Stimulated activated CD8-positive, alpha-beta memory T cell treated with anti-CD3 and anti-CD28 coated beads, Interleukin-4, amount 100 ng/mL, for 48 hours (primary cell): ENCODE measurements at regions not wholly inside any gene's neighbourhood (a gene's known extent, or its start where the extent isn't known, plus 50 kb on each side); places are given as distances from the start of the nearest gene placed in this dataset.

Source experiments
- DNase-seq: peaks from one replicate; pipeline ENCODE4 v3.0.0-alpha.2; 2020

DNA sequence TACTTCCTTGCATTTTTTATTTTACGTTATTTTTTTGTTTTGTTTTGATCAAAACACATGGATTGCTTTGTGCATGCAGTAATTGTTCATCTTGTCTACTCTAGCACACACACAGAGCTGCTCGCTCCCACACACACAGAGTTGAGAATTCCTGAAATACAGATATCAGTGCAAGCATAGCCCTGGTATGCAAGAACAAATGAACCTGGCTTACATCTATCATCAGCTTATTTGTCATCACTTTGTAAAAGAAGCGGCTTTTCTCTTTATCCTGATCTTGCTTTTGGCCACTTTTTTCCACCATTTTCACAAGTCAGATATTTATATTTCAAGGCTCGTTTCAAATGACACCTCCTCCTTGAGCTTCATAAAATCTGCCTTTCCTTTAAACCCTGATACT lies 1435.7 kb downstream of the MAT2B start:
- no peak for DNase-seq

DNA sequence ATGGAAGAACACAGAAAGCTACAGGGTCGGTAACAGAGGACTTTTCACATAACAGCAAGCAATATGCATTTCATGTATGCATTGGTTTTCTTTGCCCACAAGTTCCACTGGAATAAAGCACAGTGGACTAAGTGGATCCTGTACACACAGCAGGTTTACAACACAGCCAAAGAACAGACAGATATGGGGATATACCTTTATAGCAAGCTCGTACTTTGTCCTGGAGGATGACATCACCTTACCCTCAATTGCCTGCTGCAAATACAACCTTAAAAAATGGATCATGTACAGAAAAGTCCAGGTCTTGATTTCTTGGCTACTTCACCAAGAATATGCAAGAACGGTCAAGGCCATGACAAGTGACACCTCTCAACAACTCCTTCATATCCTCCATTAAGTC lies 1445.5 kb downstream of the MAT2B start:
- no peak for DNase-seq

DNA sequence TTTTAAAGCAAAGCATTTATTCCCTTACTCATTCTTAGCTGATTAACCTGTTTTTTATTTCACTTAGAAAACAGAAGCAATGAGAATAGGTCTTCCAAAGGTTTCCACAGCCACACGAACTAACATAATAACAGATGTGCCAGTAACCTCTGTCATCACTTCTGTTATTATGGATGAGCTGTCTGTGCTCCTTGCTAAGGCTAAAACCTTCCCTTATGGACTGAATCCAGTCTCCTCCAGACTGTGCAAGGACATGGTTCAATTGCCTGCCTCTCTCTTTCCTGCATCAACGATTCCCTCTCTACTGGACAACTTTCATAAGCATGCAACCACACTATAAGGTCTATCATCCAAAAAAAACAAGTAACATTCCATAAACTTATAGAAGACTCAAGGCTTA lies 1446.2 kb downstream of the MAT2B start:
- no peak for DNase-seq

DNA sequence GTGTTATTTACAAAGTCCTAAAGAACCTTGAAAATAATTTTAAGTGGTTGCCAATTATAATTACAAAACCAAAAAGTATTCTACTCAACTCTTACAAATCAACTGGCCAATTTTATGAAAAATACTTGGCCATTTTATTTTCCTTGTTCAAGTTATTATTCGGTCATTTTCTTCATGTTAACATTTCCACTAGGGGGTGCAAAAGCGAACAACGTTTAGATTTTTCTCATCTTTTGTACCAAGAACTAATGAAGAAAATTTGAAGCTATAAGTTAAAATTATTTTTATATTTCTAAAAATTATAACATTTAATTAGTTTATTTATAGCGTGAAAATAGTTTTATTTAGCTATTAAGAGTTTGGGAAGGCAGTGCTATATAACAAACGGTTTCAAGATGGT lies 1453.3 kb downstream of the MAT2B start:
- no peak for DNase-seq

DNA sequence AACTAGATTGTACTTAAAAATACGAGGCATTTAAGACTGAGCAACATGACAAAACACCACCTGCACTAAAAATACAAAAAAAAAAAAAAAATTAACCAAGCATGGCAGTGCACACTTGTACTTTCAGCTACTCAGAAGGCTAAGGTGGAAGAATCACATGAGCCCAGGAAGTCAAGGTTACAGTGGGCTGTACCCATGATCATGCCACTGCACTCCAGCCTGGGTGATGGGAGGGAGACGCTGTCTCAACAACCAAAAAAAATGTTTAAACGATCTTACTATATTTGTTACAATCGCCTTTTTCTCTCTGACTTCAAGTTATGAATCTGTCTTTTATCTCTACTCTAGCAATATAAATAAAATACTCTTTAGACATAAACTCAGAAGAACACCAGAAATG lies 1454.3 kb downstream of the MAT2B start:
- no peak for DNase-seq

DNA sequence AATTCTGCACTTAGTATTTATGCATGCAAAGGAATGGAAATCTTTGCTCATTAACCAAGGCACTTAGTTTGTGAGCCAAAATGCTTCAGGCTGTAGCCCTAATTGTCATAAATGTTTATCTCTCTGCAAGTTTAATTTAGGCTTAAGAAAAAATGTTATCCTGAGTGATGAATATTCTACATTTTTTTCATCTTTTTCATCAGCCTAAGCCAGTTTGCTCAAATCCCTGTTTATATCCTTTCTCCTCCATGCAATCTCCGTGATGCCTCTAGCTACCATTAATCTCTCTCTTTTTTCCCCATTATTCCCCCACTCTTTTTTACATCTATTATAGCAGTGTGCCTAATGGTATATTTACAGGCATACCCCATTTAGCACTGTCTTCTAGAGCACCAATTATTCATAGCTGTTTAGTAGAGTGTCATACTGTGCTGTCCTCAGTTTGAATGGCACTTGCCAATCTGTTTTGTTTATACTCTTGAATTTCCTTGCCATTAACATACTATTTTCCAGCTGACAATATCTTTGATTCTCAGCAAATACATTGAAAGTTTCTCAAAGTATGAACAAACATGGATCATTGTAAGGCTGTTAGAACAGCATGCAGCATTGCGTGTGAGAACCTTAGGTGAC lies 1457.0 kb downstream of the MAT2B start:
- DNase-seq, result no peak

DNA sequence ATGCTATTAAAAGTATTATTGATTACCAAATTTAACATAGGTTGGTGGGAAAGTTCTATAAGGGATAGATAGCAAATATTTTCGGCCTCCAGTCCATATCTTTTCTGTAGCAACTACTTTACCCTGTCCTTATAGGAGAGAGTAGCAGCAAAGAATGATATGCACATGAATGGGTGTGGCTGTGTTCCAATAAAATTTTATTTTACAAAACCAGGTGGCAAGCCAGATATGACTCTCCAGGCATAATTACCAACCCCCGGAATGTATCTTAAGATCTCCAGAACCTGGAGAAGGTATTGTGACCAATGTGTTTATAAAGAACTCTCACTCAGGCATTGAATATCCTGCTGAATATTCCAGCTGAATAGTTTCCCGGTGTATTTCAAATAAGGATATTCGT lies 1461.2 kb downstream of the MAT2B start:
- DNase-seq, result no peak

DNA sequence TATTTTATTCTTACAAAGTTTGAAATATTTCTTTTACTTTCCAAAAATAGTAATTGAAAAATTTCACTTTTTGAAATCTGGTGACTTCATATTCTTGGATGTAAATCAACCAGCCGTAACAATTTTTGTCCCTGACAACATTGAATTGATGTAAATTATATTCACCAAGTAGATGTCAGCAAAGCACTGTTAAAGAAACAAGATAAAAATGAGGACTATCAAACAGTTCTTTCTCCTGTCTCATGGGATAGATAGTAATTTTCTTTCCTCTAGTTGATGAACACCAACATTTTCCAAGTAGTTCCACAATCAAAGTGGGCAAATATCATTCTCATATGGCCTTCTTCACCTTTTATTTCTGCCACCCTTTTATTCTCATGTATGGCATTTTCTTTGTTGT lies 1461.9 kb downstream of the MAT2B start:
- no peak for DNase-seq

DNA sequence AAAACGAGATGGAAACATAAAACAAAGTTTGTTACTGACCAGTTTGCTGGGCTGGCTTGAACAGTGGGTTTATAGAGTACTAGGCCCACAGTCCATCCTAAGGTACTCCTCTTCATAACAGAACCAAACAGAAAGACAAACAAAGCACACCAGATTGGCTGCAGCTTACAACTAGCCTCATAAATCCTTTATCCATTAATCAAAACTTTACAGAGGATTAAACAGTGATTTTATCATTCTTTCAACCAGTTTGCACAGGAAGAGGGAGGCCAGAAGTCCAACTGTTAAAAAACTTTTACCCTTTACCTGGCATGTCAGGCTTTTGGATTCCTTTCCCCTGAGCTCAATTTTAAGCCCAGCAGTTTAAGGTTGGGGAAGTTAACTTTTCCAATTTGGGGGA lies 1467.6 kb downstream of the MAT2B start:
- DNase-seq, result no peak

DNA sequence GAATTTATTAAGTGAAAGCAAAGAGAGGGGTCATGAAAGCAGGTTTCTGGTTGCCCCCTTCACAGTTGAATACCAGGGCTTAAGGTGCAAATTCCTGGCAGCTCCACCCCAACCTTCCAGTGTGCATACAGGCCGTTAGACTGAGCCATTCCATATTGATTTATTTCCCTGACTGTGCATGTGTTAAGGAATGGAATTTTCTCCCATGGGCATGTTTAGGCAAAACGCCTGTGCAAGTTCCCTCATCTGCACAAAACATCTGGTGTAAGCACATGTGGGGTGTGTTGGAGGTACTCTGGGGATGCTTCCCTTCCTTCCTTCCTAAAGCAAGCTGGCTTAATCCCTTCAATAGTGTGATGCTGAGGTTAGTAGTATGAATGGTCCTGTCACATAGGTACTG lies 1470.6 kb downstream of the MAT2B start:
- DNase-seq, result no peak

DNA sequence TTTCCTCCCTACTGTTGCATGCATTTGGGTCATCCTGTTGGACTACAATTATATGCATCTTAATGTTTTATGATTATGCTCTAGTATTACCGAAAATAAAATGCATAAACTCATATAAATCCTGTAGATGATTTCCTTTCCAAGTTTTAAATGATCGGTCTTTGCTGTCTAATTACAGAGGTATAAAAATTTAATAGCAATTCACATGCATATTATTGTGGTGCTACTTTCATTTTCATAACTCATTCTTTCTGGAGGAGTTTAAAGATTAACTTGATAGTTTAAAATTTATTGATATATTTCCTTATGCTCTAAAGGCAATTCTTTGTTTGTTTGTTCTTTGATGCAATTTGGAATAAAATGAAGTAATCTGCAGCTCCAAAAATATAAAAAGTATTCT lies 1475.1 kb downstream of the MAT2B start:
- DNase-seq, result no peak

DNA sequence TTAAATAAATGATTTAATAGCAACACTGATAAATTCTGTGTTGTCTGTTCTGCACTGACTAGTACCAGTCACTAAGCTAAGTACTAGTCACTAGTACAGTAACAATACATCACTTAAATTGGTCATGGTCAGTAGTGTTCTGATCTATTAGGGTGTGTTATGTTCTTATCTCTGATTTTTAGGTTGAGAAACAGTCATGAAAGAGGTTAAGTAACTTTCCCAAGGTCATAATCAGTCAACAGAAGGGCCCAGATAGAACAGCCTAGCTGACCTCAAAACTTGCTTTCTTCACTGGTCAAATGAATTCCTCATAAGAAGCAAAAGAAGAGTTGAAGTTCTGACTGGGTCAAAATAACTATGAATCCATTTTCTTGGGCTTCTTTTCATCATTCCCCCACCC lies 1492.7 kb downstream of the MAT2B start:
- DNase-seq, result no peak

DNA sequence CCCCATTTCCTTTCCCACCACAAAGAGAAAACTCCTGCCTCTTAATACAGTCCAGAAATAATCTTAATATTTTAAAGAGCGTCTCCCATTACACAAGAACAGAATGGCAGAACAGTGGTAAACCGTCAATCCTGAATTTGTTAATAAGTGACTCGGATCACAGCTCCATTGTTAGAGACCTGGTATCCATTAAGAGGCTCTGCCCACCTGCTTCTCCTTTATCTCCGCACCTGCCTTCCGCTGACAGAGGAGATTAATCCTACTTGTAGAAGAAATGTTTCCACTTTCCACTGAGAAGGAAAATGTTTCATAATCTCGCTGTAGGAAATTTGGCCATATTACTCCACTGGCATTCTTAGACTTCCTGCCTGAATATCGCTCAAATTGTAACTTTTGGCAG lies 1493.2 kb downstream of the MAT2B start:
- no peak for DNase-seq

DNA sequence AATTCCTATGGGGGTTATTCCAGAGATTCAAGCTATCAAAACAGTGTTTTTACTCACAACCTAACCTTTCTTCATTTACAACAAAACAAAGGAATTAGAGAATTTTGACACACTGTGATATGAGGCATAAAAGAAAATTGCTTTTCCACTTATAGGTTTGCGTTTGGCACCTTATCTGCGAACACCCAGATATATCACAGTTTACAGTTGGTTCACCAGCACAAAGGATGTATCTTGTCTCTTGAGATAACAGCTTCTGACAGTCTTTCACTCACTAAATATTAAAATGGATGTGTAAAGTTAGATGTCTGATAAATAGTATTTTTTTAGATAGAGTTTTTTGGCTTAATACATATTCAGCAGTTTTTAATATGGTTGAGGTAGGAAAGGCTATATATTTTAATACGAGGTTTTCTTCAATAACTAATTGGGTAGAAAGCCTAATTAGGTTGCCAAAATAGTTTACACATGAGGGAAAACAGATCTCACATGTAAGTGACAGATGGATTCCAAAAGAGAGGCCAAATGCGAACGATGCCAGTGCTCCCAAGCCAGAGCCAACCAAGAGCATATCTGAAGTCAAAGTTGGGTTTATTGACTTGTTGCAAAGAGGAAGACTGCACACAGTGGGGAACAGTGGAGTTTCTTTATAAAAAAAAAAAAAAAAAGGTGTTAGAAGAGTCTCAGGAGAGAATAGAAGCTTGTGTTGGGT lies 1495.2 kb downstream of the MAT2B start:
- no peak for DNase-seq

DNA sequence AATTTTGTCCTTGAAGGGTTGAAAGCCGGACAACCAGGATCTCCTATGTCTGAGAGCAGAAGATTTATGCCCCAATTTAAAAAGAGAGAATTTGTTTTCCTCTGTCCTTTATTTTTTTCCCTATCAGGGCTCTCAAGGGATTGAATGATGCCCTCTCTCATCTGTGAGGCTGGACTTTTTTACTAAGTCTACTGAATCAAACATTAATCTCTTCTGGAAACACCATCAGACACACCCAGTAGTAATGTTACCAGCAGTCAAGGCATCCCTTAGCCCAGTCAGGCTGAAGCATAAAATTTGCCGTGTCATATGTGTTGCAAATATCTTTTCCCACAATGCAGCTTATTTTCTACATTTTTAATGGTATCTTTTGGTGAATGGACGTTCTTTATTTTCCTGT lies 1497.9 kb downstream of the MAT2B start:
- DNase-seq, result no peak

DNA sequence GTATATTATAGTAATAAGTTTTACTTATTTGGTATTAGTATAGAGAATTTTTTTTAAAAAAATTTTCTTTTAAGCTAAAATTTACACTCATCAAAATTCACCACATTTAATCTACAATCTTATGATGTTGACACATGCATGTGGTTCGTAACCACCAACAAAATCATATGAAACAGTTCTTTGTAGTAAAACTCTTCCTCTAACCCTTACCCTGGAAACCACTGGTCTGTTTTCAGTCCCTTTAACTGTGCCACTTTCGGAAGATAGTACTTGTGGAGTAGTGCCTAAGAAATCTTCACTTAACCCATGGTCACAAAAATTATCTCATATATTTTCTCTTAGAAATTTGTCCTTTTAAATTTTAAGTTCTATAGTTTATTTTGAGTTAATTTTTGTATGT lies 1498.8 kb downstream of the MAT2B start:
- no peak for DNase-seq

DNA sequence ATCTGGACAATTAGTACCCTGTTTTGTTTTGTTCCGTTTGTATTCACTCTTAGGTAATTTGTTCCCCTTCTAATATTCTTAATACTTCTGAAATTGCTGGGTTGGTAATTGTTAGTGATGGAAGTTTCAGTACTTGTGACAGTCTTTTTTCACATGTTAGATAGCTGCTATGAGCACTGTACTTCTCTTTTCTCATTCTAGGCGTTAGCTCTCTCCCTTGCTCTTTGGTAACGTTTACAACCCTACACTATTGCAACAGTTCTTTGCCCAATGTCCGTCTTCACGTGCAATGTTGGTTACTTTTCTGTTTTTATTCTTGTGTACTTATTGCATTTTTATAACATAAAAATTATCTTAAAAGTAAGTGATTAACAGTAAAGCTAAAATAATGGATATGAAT lies 1509.0 kb downstream of the MAT2B start:
- DNase-seq, result no peak

DNA sequence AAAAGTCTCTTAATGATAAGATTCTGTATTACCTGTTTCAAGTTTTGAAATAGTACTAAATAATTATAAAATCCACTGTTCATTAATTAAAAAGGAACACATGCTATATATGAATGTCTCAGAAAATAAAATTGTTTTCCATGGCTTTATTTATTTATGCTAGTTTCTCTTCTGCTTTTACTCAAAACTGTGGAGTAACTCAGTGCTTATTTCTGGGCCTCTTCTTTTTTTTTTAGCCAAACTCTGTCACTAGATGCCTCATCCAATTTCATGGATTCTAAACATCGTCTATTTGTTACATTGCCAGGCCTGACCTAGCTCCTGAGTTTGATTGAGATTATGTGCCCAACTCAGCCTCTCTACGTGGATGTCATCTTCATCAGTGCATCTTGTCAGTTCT lies 1509.7 kb downstream of the MAT2B start:
- DNase-seq, result no peak

DNA sequence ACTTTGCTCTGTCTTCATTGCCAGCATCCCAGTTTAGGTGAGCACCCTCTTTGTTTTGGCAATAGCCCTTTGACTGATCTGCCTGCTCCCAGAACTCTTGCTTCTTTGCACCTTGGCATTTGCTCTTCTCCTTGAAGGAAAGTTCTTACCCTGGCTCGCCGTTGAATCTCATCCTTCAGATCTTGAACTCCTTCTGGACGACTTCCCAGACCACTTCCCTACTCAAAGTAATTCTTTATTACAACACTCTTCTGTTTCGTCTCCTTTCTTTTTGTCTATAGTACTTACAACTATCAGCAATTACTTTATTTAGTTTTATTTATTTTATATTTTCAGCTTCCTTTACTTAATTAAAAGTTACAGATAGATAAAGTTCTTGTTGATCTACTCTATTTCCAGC lies 1510.1 kb downstream of the MAT2B start:
- DNase-seq, result no peak

DNA sequence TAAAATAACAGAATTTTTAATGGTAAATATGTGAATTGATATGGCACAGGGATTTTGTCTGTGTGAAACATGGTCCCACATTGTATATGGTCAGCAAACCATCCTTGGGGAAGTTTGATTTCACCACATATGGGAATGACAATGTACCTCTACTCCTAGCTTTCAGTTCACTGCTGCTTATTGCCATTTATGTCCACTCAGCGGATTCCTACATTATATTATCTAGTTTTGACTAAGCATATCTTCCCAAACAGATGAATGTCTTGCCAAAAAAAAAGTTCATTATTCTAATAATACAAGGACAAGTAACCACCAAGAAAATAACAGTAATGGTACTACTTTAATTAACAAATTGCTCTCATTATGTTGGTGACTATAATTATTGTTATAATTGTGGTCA lies 1521.6 kb downstream of the MAT2B start:
- DNase-seq, result no peak

DNA sequence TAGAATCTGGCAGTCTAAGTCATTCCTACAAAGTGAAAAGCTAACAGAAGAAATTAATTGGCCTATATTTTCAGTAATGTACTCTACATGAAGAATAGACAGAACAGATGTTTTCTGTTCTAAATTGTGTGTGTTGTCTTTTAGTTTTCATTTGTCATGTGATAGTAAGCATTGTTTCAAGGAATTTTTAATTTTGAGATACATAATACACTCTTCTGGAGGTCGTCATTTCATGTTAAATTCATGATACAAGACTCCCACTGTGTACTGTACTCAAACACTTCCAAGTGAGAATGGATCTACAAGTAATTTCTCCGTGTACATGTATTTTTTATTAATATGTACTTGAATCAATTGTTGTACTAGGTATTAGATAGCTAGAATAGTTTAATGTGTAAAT lies 1522.9 kb downstream of the MAT2B start:
- no peak for DNase-seq

DNA sequence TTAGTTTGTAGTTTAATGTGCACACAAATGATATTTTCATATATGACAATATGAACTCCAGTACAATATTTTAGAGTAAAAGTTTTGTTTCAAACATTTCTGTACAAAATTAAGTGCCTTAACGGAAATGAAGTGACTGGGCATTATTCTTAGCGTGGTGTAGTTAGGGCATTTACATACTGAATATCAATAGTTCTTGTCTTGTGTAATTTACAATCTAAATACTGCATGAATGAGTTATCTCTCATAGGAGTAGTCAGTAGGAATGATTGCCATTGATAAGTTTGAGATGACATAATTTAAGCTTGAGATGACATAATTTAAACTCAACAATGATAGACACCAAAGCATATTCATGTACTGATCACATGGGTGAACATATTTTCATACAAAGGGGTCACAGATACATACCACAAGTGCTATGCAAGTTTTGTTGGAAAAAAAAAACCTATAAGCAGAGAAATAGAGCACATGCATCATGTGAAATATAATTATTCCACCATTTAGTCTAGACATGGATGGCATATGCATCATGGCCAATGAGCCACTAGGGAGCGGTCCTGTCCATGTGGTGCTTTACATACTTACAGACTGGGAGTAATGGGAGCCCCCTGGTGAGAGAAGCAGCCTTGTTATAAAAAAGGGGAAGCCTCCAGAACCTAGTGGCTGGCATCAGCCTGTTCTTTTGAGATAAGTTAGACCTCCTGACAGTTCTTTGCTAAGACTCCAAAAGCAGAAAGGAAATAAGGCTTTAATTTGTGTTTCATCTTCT lies 1523.9 kb downstream of the MAT2B start:
- no peak for DNase-seq

DNA sequence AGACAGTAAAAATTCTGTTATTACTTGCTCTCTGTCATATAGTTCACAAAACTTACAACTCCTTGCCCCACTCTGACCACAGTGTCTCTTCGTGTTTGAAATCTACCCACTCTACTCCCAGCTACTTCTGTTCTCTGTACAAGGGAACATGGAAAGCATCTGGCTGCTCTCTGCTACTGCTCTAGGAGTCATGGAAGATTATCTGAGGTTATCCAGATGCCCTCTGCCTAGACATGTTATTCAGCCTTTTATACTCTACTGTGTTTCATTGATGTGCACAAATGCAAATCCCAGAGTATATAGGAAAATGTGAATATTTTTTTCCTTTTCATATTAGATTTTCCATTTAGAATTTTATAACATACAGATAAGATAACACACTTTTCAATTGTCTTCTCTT lies 1525.6 kb downstream of the MAT2B start:
- no peak for DNase-seq

DNA sequence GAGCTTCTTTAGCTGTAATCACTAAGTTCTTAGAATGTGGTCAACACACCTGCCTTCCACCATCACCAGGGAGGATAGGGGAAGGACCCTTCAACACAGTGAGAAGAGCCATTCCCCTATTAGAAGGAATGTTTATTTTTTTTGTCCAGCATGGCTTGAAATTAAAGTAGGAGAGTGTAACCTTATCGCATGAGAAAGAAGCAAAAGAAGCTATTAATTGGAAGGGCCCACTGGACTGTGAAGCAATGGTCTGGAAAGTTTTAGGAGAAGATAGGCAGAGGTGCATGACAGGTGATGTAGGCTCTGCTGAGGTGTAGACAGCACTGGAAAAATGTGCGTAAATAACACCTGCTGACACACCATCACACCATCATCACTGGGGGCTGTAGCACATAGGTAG lies 1526.0 kb downstream of the MAT2B start:
- DNase-seq, result no peak
